Muscle of arm (tissue), 1 donor: ENCODE measurements at regions not wholly inside any gene's neighbourhood (a gene's known extent, or its start where the extent isn't known, plus 50 kb on each side); places are given as distances from the start of the nearest gene placed in this dataset.
"Not testable (repeated sequence)": the region's sequence is repeated elsewhere in the genome, so short reads cannot be mapped to it uniquely, and the experiment has no call there.

Source experiments
- DNase-seq: peaks from one replicate; pipeline ENCODE4 v3.0.0-alpha.2; 2013

DNA sequence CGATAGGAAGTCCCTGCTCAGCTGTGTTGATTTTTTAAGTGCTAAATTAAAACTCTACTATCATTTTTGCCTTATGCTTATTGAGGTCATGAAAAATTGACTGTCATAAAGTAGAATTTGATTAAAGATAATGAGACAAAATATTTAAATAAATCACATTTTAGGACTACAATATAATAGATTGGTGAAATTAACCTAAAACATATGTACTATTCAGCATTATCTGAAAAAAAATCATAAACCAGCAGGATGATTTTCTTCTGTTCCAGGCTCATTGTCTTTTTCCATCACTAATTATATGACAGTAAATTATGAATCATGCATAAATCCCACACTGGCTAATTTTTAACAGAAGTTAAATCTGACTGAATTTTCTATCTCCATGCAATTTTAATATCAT, 373.6 kb upstream of the NRSN1 start:
- DNase-seq = no peak

DNA sequence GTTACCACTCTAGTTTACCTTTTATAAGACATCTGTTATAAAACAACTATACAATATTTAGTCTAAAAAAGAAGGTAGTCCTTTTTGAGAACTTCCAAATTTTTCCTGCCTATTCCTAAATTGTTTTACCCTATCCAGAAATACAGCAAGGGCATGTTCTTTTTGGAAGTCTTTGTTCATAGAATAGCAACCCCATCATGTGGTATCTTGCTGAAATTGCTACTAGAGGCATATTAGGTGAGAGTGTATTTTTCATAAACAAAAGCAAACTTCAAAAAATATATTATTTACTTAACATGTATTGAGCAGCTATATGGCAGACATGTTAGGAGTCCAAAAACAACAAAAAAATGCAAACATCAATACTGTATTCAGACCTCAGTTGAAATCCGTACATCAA, 371.8 kb upstream of the NRSN1 start:
- DNase-seq = no peak

DNA sequence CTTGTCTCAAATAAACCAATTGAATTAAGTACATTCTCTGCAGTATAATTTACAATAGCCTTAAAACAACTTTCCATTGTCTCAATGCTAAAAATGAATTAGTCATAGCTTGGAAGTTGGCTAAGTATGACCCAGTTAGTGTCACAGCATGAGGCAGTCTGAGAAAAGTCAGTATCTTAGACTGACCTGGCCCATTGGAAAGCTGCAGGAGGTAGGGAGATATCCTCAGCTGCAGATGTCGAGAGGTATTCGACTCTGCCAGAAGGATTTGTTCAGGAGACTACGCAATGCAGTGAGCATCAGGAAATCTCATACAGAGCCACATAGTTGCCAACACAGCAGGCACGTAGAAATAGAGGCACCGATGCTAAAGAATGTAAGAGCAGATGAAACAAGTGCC, 350.9 kb upstream of the NRSN1 start:
- DNase-seq = no peak

- DNase-seq = no peak
Measured at GRCh38 chr6:23783901-23784300, 342.1 kb upstream of the NRSN1 start.

DNA sequence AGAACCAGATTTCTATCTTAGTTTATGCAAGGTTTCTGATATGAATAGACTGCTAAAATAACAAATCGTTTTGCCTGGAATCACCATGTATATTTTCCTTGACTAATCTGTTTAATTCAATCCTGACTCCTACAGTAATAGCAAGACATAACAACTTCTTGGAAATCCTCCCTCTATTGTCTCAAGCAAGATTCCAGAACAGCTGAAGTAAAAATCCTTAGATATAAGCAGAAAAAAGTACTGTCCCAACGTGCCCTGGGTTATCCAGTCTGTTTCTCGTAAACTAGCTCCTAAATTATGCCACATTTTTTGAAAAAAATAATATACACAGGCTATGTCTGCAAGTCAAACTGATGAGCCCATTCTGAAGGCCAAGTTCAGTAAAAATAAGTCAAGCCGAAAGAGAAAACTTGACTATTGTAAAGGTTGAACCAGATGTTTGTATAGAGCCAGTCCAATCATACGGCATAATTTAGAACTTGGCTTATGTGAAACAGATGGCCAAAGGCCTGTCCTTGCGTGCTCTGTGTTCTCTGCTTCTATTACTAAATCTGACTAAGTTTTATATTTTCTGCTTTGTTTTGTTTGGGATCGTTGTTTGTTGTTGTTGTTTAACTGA, 341.6 kb upstream of the NRSN1 start:
- DNase-seq = peak; percentile 45

GRCh38 chr6:23790756-23791155, 335.3 kb upstream of the NRSN1 start:
- DNase-seq = no peak

GRCh38 chr6:23797041-23797440, 329.0 kb upstream of the NRSN1 start:
- no peak for DNase-seq

DNA sequence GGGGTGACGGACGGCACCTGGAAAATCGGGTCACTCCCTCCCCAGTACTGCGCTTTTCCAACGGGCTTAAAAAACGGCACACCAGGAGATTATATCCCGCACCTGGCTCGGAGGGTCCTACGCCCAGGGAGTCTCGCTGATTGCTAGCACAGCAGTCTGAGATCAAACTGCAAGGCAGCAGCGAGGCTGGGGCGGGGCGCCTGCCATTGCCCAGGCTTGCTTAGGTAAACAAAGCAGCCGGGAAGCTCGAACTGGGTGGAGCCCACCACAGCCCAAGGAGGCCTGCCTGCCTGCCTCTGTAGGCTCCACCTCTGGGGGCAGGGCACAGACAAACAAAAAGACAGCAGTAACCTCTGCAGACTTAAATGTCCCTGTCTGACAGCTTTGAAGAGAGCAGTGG, 321.7 kb upstream of the NRSN1 start:
- DNase-seq = not testable (repeated sequence)

GRCh38 chr6:23821141-23821540, 304.9 kb upstream of the NRSN1 start:
- not testable (repeated sequence) for DNase-seq

GRCh38 chr6:23823421-23823820, 302.6 kb upstream of the NRSN1 start:
- DNase-seq = no peak

DNA sequence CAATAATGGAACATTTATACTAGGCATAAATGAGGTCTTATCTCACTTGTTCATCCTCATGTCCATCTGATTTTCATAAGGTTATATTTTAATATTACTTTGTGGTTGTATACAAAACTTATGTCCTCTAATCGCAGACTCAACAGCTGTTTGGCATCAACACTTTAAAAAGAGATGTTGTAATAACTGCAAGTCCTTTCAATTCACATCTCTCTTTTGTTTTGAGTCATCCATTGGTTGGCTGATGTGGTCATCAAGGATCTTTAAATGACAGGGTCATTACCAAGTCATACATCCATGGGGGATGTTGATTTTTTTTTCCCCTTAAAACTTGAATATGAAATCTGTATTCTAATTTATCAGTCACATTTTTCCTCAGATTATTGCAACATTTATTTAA, 299.4 kb upstream of the NRSN1 start:
- DNase-seq = no peak

GRCh38 chr6:23828861-23829260, 297.2 kb upstream of the NRSN1 start:
- DNase-seq = no peak

DNA sequence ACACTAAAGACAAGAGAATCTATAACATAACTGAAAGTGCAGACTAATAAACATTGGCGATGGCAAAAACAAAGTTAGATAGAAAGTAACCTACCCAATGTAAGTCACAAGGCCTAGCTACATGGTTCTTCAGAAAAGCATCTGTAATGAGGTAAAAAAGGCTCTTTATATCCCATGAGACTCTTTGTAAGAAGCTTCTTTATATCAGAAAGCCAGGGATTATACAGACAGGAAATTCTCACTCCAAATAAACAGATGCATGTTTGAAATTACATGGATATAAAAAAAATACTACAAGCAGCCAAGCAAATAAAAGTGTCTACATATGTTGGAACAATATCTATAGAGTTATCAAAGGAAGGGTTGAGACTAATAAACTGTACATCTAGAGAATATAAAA, 284.9 kb upstream of the NRSN1 start:
- DNase-seq = no peak

DNA sequence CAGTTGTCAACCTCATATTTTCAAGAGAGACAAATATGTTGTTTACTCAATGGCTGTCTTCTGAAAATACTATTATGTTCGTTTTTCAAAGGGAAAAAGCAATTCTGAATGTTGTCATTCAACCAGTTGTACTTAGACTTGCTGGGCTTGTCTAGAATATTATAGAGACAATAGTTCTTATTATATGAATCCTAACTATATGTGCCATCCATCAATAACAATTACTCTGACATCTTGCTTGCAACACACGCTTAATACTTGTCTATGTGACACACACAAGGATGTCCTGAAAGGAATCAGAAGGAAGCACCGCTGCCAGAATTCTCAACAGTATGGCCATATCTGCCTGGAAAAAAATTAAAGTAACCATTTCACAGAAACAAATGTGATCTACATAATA, 283.3 kb upstream of the NRSN1 start:
- no peak for DNase-seq

DNA sequence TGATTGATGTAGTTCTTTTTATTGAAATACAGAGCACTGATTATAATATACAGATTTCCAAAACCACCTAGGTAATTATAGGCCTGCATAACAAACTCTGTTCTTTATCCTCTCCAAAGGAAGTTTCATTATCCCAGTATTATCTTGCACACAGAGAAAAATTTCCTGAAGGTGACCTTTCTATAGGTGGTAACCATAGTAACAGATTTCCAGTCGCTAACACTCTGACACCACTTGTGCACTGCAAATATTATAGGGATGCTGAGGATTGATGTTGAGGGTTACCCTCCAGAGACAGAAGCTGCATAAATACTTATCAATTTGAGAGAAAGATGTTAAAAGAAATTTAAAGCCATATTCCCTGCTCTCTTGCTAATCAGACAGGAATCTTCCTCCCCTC, 274.5 kb upstream of the NRSN1 start:
- DNase-seq = no peak

- DNase-seq = not testable (repeated sequence)
Measured at GRCh38 chr6:23853566-23854133, 272.4 kb upstream of the NRSN1 start.

DNA sequence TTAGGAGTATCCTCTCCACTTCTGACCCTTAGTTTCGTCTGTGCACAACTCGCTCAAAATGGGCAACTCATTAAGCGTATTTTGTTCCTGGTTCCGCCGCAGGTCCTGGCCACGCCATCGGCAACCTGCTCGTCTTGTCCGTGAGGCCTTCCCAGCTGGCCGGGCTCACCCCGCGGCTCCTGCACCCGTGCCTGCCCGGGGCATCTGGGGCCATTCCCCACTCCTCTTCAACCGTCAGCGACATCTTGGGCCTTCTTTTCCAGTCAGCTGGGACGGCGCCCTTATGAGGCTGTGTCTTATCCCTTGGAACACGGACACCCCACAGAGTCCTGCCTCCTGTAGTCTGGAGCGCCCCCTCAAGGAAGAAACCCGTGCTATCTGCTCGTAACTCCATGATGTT, 271.9 kb upstream of the NRSN1 start:
- not testable (repeated sequence) for DNase-seq

- no peak for DNase-seq
Measured at GRCh38 chr6:23855497-23856116, 270.4 kb upstream of the NRSN1 start.

DNA sequence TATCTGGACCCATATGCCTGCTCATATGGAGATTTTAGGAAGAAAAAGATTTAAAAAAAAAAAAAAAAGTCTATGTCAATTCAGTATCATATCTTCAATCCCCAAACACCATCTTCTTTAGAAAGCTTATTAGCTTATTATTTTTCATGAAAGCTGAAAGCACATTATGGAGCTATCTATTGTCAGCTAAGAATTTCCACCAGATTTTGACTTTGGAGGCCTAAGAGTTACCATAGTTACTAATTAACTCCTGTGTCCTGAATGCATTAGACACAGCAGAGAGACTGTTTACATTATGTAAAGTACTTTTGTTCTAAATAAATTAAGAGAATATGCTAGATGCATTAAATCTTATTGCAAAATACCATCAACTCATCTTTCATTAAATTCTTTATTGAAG, 255.5 kb upstream of the NRSN1 start:
- DNase-seq = no peak

DNA sequence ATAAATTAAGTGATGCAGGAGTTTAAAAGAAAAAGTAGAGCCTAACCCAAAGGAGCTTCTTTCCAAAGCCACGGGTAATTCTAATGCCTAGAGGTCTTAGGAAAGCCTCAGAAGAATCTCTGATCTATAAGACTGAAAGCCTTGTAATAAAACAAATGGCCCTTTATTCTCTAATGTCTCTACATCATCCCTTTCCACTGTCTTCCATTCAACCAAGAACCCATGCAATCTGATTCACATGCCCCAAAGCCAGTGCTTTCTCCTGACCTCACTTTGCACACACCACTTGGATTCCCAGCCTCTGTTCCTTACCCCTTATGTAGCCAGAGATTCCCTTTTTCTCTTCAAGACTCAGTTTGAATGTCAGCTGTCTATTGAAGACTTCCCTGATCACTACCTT, 252.9 kb upstream of the NRSN1 start:
- DNase-seq = no peak

- no peak for DNase-seq
Measured at GRCh38 chr6:23875006-23875405, 251.0 kb upstream of the NRSN1 start.

DNA sequence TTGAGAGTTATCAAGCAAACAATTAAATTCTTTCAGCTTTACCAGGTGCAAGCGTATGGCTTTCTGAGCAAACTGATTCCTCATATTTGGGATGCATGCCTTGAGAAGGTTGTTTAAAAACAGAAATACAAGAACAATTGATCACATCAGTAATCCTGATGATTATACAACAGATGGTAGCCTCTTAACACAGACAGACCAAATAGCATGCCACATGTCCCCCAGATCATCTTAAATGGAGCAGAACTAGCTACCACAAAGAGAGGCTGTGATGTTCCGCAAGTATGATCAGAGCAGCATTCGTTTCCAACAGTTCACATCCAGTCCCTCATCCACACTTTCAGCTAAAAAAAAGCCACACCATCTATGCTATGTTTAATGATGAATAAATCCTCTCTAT, 246.2 kb upstream of the NRSN1 start:
- DNase-seq = no peak

- no peak for DNase-seq
Measured at GRCh38 chr6:23890543-23891227, 235.3 kb upstream of the NRSN1 start.
